ENCODE measurements at regions not wholly inside any gene's neighbourhood (a gene's known extent, or its start where the extent isn't known, plus 50 kb on each side); places are given as distances from the start of the nearest gene placed in this dataset.

- Histone ChIP-seq H3K4me3 (ENCODE audit: low read depth, low read length, poor library complexity, severe bottlenecking) (no peak overlapping the region), H3K27ac (ENCODE audit: low read depth, low read length, poor library complexity, severe bottlenecking) (no peak overlapping the region), H3K36me3 (ENCODE audit: insufficient read depth, low read length, poor library complexity, severe bottlenecking) (no peaks in the 10 kb centered on the region), H3K27me3 (replicated peaks; ENCODE audit: insufficient read depth, low read depth, low read length, poor library complexity) (peaks cover 3% of the 10 kb centered on the region), H3K9me3 (ENCODE audit: low read depth, low read length, poor library complexity, severe bottlenecking) (no peaks in the 10 kb centered on the region), H3K4me1 (ENCODE audit: insufficient read depth, low read length, poor library complexity, severe bottlenecking) (no peaks in the 10 kb centered on the region)
- ChIA-PET CTCF (no interaction called here), POLR2A (ENCODE audit: low non-redundant PET) (no interaction called here)
- intact Hi-C loops (cut with micrococcal nuclease; ENCODE audit: unreplicated experiment), result loop anchor here (5.0 to 10.0 kb wide), 2 partner anchors 238 to 501 kb away; no protein-coding TSS in a partner anchor
- BruUV-seq (replicated peaks), result no TSS peak
- DNase-seq (ENCODE audit: low spot score), result no peak
- TF ChIP-seq EZH2 (IDR thresholded peaks at IDR 0.05; ENCODE audit: borderline replicate concordance, low read depth, low read length, poor library complexity, severe bottlenecking), result no peak
- no peak for TF ChIP-seq CTCF (conservative IDR thresholded peaks at IDR 0.05; ENCODE audit: low read depth, low read length)
These were observed 81.1 kb upstream of the GREM2 start for GRCh38 chr1:240693036-240693435.

- BruUV-seq (replicated peaks), result no TSS peak
- peak; percentile 46 for TF ChIP-seq CTCF (conservative IDR thresholded peaks at IDR 0.05; ENCODE audit: low read depth, low read length)
- TF ChIP-seq EZH2 (IDR thresholded peaks at IDR 0.05; ENCODE audit: borderline replicate concordance, low read depth, low read length, poor library complexity, severe bottlenecking), result no peak
- no peak overlapping the region for H3K4me3 ChIP-seq (ENCODE audit: low read depth, low read length, poor library complexity, severe bottlenecking)
- POLR2A ChIA-PET (ENCODE audit: low non-redundant PET), result no interaction called here
- peaks cover 3% of the 10 kb centered on the region for H3K27me3 ChIP-seq (replicated peaks; ENCODE audit: insufficient read depth, low read depth, low read length, poor library complexity)
- no peak overlapping the region for H3K27ac ChIP-seq (ENCODE audit: low read depth, low read length, poor library complexity, severe bottlenecking)
- H3K36me3 ChIP-seq (ENCODE audit: insufficient read depth, low read length, poor library complexity, severe bottlenecking), result no peaks in the 10 kb centered on the region
- H3K9me3 ChIP-seq (ENCODE audit: low read depth, low read length, poor library complexity, severe bottlenecking), result no peaks in the 10 kb centered on the region
- intact Hi-C loops (cut with micrococcal nuclease; ENCODE audit: unreplicated experiment), result loop anchor here (5.0 to 10.0 kb wide), 2 partner anchors 237 to 500 kb away; no protein-coding TSS in a partner anchor
- H3K4me1 ChIP-seq (ENCODE audit: insufficient read depth, low read length, poor library complexity, severe bottlenecking), result no peaks in the 10 kb centered on the region
- CTCF ChIA-PET, result interaction anchor here (0.6 kb wide), 1 partner anchor 555 kb away, joined by 3 read pairs; no protein-coding TSS in a partner anchor
- peak; percentile 3 for DNase-seq (ENCODE audit: low spot score)
These were observed 80.2 kb upstream of the GREM2 start for GRCh38 chr1:240691909-240692705.

- intact Hi-C loops (cut with micrococcal nuclease; ENCODE audit: unreplicated experiment), result loop anchor here (5.0 to 10.0 kb wide), 2 partner anchors 237 to 499 kb away; no protein-coding TSS in a partner anchor
- no TSS peak for BruUV-seq (replicated peaks)
- H3K4me1 ChIP-seq (ENCODE audit: insufficient read depth, low read length, poor library complexity, severe bottlenecking), result no peaks in the 10 kb centered on the region
- no peak overlapping the region for H3K4me3 ChIP-seq (ENCODE audit: low read depth, low read length, poor library complexity, severe bottlenecking)
- no peak for DNase-seq (ENCODE audit: low spot score)
- H3K9me3 ChIP-seq (ENCODE audit: low read depth, low read length, poor library complexity, severe bottlenecking), result no peaks in the 10 kb centered on the region
- POLR2A ChIA-PET (ENCODE audit: low non-redundant PET), result no interaction called here
- H3K27ac ChIP-seq (ENCODE audit: low read depth, low read length, poor library complexity, severe bottlenecking), result no peak overlapping the region
- TF ChIP-seq CTCF (conservative IDR thresholded peaks at IDR 0.05; ENCODE audit: low read depth, low read length) (no peak), EZH2 (IDR thresholded peaks at IDR 0.05; ENCODE audit: borderline replicate concordance, low read depth, low read length, poor library complexity, severe bottlenecking) (no peak)
- CTCF ChIA-PET, result no interaction called here
- H3K36me3 ChIP-seq (ENCODE audit: insufficient read depth, low read length, poor library complexity, severe bottlenecking), result no peaks in the 10 kb centered on the region
- H3K27me3 ChIP-seq (replicated peaks; ENCODE audit: insufficient read depth, low read depth, low read length, poor library complexity), result peaks cover 3% of the 10 kb centered on the region
These were observed 79.5 kb upstream of the GREM2 start for GRCh38 chr1:240691501-240691900.

Data from A673 (cell line).